ENCODE measurements at regions not wholly inside any gene's neighbourhood (a gene's known extent, or its start where the extent isn't known, plus 50 kb on each side); places are given as distances from the start of the nearest gene placed in this dataset.

GRCh38 chr20:57938158-57939108, 228.6 kb upstream of the PMEPA1 start:
- no peak for DNase-seq

- no peak for DNase-seq
Measured at GRCh38 chr20:57936636-57937385, 227.0 kb upstream of the PMEPA1 start.

- no peak for DNase-seq
Measured at GRCh38 chr20:57934913-57935312, 225.1 kb upstream of the PMEPA1 start.

- DNase-seq = no peak
Measured at GRCh38 chr20:57934007-57934805, 224.4 kb upstream of the PMEPA1 start.

GRCh38 chr20:57932227-57932864, 222.5 kb upstream of the PMEPA1 start:
- no peak for DNase-seq

- DNase-seq = no peak
Measured at GRCh38 chr20:57930351-57930750, 220.5 kb upstream of the PMEPA1 start.

GRCh38 chr20:57928181-57928967, 218.6 kb upstream of the PMEPA1 start:
- DNase-seq = no peak

GRCh38 chr20:57927376-57927775, 217.6 kb upstream of the PMEPA1 start:
- DNase-seq = no peak

- DNase-seq = no peak
Measured at GRCh38 chr20:57922706-57923105, 212.9 kb upstream of the PMEPA1 start.

GRCh38 chr20:57922083-57922482, 212.3 kb upstream of the PMEPA1 start:
- DNase-seq = no peak

GRCh38 chr20:57921676-57922075, 211.9 kb upstream of the PMEPA1 start:
- DNase-seq = no peak

GRCh38 chr20:57920971-57921370, 211.2 kb upstream of the PMEPA1 start:
- DNase-seq = no peak

GRCh38 chr20:57919049-57919448, 209.2 kb upstream of the PMEPA1 start:
- DNase-seq = no peak

GRCh38 chr20:57918551-57918950, 208.7 kb upstream of the PMEPA1 start:
- DNase-seq = no peak

GRCh38 chr20:57914205-57914604, 204.4 kb upstream of the PMEPA1 start:
- no peak for DNase-seq

GRCh38 chr20:57913156-57913930, 203.5 kb upstream of the PMEPA1 start:
- DNase-seq = no peak

GRCh38 chr20:57912227-57912582, 202.4 kb upstream of the PMEPA1 start:
- DNase-seq = no peak

- no peak for DNase-seq
Measured at GRCh38 chr20:57911512-57912226, 201.9 kb upstream of the PMEPA1 start.

- no peak for DNase-seq
Measured at GRCh38 chr20:57910716-57911115, 200.9 kb upstream of the PMEPA1 start.

GRCh38 chr20:57909763-57910331, 200.0 kb upstream of the PMEPA1 start:
- DNase-seq = no peak

Measured in NCI-H226 (cell line).